ENCODE measurements at regions not wholly inside any gene's neighbourhood (a gene's known extent, or its start where the extent isn't known, plus 50 kb on each side); places are given as distances from the start of the nearest gene placed in this dataset.
"Not testable (repeated sequence)": the region's sequence is repeated elsewhere in the genome, so short reads cannot be mapped to it uniquely, and the experiment has no call there.

DNA sequence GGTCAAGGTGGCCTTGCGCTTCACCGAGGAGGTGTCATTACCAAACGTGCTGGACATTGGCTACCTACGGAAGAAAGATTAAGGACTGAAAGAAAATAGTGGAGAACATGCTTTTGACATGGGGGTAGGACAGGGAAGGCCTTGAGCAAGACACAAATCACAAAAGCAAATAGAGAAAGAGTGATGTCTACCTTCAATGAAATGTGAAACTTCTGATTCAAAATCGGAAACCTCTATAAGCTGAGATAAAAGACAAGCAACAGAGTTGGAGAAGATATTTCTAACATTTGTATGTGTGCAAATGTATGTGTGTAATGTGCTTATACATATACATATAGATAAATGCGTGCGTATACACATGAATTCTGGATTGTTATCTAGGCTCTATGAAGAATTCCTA lies 89.5 kb upstream of the PLGLB2 start:
- H3K27ac ChIP-seq (ENCODE audit: control insufficient read depth, insufficient read depth, low read length) = not testable (repeated sequence)

DNA sequence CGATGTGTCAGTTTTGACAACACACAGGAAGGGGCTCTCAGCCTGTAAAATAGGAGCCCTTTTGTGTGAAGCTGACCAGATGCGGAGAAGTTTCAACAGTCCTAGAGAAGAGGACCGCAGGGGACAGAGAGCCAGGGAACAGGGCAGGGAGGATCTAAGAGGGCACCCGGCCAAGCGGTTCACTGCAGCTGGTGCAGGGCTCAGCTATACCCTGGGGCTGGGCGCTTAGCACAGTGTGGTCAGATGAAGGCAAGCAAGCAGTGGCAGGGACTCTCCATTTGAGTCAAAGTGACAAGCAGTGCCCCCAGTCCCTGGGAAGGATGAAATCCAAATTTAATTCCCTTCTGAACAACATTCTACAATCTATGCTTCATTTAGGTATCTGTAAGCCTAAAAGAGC lies 88.9 kb upstream of the PLGLB2 start:
- H3K4me1 ChIP-seq (ENCODE audit: control insufficient read depth, extremely low read depth, insufficient read depth, low read length); H3K9ac ChIP-seq (ENCODE audit: control insufficient read depth, extremely low read depth, insufficient read depth, low read length); H3K9me1 ChIP-seq (ENCODE audit: control insufficient read depth, extremely low read depth, insufficient read depth, low read length); H3K4me2 ChIP-seq (ENCODE audit: control insufficient read depth, extremely low read depth, insufficient read depth, low read depth, low read length); H3K4me3 ChIP-seq (ENCODE audit: control insufficient read depth in 2 of 3, extremely low read depth in 1 of 3, insufficient read depth in 2 of 3, low read depth in 1 of 3, low read length in 3 of 3); H3K27me3 ChIP-seq (ENCODE audit: control insufficient read depth, extremely low read depth, insufficient read depth, low read length); DNase-seq (ENCODE audit: low read depth, low spot score); H3K79me2 ChIP-seq (ENCODE audit: control insufficient read depth, insufficient read depth, low read length); FAIRE-seq; H4K20me1 ChIP-seq (ENCODE audit: control insufficient read depth, extremely low read depth, insufficient read depth, low read length); H3K27ac ChIP-seq (ENCODE audit: control insufficient read depth, insufficient read depth, low read length); dilution Hi-C loops (cut with MboI; ENCODE audit: extremely low pct_ligation_motif_present, low sequenced_read_pairs); H2AFZ ChIP-seq (ENCODE audit: control insufficient read depth, low read length); H3K9me3 ChIP-seq (ENCODE audit: control insufficient read depth, low read depth, low read length); H3K36me3 ChIP-seq (ENCODE audit: control insufficient read depth in 2 of 2, extremely low read depth in 1 of 2, insufficient read depth in 2 of 2, low read length in 2 of 2): not testable (repeated sequence)

More for the DNA sequence above, 89.5 kb upstream of the PLGLB2 start:
- FAIRE-seq; DNase-seq (ENCODE audit: low read depth, low spot score); H3K9me3 ChIP-seq (ENCODE audit: control insufficient read depth, low read depth, low read length); H3K27me3 ChIP-seq (ENCODE audit: control insufficient read depth, extremely low read depth, insufficient read depth, low read length); H3K4me1 ChIP-seq (ENCODE audit: control insufficient read depth, extremely low read depth, insufficient read depth, low read length); H4K20me1 ChIP-seq (ENCODE audit: control insufficient read depth, extremely low read depth, insufficient read depth, low read length); H3K36me3 ChIP-seq (ENCODE audit: control insufficient read depth in 2 of 2, extremely low read depth in 1 of 2, insufficient read depth in 2 of 2, low read length in 2 of 2); H2AFZ ChIP-seq (ENCODE audit: control insufficient read depth, low read length); H3K9me1 ChIP-seq (ENCODE audit: control insufficient read depth, extremely low read depth, insufficient read depth, low read length); dilution Hi-C loops (cut with MboI; ENCODE audit: extremely low pct_ligation_motif_present, low sequenced_read_pairs); H3K4me2 ChIP-seq (ENCODE audit: control insufficient read depth, extremely low read depth, insufficient read depth, low read depth, low read length); H3K4me3 ChIP-seq (ENCODE audit: control insufficient read depth in 2 of 3, extremely low read depth in 1 of 3, insufficient read depth in 2 of 3, low read depth in 1 of 3, low read length in 3 of 3); H3K9ac ChIP-seq (ENCODE audit: control insufficient read depth, extremely low read depth, insufficient read depth, low read length); H3K79me2 ChIP-seq (ENCODE audit: control insufficient read depth, insufficient read depth, low read length): not testable (repeated sequence)

DNA sequence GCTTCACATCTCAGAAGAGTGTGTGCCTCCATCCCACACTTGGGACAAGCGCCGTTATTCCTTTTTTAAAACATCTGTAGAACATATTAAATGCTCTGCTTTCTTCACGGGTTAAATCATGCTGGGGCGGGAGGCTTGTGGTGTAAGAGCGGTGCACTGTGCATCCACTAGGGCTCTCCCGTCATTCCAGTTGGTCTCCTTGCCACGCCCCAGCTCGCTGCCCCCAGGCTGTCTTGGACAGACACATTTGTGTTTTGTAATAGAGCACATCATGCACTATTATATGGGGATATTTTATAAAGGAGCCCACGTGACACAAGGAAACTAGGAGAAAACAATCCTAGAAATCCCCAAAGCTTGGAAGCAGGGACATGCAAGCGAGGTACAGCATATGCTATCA lies 87.7 kb upstream of the PLGLB2 start:
- FAIRE-seq; H3K36me3 ChIP-seq (ENCODE audit: control insufficient read depth in 2 of 2, extremely low read depth in 1 of 2, insufficient read depth in 2 of 2, low read length in 2 of 2); H3K27ac ChIP-seq (ENCODE audit: control insufficient read depth, insufficient read depth, low read length); H3K4me1 ChIP-seq (ENCODE audit: control insufficient read depth, extremely low read depth, insufficient read depth, low read length); H4K20me1 ChIP-seq (ENCODE audit: control insufficient read depth, extremely low read depth, insufficient read depth, low read length); DNase-seq (ENCODE audit: low read depth, low spot score); H3K27me3 ChIP-seq (ENCODE audit: control insufficient read depth, extremely low read depth, insufficient read depth, low read length); H2AFZ ChIP-seq (ENCODE audit: control insufficient read depth, low read length); H3K9ac ChIP-seq (ENCODE audit: control insufficient read depth, extremely low read depth, insufficient read depth, low read length); H3K9me1 ChIP-seq (ENCODE audit: control insufficient read depth, extremely low read depth, insufficient read depth, low read length); H3K4me3 ChIP-seq (ENCODE audit: control insufficient read depth in 2 of 3, extremely low read depth in 1 of 3, insufficient read depth in 2 of 3, low read depth in 1 of 3, low read length in 3 of 3); H3K9me3 ChIP-seq (ENCODE audit: control insufficient read depth, low read depth, low read length); dilution Hi-C loops (cut with MboI; ENCODE audit: extremely low pct_ligation_motif_present, low sequenced_read_pairs); H3K79me2 ChIP-seq (ENCODE audit: control insufficient read depth, insufficient read depth, low read length); H3K4me2 ChIP-seq (ENCODE audit: control insufficient read depth, extremely low read depth, insufficient read depth, low read depth, low read length): not testable (repeated sequence)

DNA sequence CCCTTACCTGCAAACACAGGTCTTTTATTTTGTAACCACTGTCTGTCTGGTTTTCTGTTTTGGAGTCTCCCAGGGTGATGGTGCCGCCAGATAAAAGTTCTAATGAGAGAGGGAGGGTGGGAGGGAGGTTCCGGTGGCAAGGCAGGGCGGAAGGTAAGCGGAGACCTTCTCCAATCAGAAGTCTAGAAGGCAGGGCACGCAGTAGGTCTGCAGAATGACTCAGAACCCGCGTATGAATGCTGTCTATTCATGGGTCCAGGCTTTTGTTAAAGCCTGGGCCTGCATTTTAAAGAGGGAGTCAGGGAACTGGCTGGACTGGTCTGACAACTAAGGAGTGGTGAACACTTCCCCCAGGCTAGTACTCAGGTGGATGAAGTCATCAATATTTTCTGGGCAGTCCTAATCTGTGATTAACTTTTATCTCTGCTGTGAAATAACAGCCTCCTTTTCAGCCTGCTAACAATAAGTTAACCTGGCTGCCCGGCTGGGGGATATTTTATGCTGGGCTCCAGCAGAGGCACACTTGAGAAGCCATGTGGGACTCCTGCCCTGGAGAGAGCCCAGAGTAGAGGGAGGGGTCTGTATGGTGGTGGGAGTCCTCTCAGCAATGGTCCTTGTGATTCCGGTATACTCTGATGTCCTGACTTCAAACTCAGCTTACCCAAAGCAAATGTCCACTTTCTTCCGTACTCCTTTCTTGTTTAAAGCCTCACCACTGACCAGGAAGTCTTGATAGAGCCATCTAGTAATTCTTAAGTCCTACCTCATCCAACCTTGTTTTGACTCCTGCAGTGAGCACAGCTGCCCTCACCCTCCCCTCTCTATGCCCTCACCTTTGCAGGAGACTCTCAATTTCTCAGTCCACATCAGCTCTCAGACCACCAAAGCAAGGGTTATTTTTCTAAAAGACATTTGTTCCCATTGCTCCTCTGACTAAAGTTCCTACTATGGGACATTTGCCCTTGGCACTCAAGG lies 85.3 kb upstream of the PLGLB2 start:
- not testable (repeated sequence) for H3K4me2 ChIP-seq (ENCODE audit: control insufficient read depth, extremely low read depth, insufficient read depth, low read depth, low read length)

DNA sequence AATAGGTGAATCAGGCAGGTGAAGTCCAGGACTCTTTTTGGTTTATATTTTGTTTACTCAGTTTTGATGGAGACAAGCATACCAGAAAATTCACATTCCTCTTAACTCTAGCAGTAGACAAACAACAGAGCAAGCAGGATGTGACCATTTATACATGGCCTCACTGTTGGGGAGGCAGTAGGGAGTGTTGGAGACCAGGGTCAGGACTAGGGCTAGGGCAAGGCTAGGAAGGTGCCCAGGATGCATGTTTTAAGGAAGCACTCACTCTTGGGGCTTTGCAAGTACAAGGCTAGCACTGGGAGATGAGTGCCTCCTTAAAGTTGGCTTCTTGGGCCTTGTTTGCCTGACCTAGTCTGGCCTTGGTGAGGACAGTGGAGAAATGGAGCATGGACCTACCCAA lies 84.5 kb upstream of the PLGLB2 start:
- H3K4me1 ChIP-seq (ENCODE audit: control insufficient read depth, extremely low read depth, insufficient read depth, low read length); H3K36me3 ChIP-seq (ENCODE audit: control insufficient read depth in 2 of 2, extremely low read depth in 1 of 2, insufficient read depth in 2 of 2, low read length in 2 of 2); H3K27ac ChIP-seq (ENCODE audit: control insufficient read depth, insufficient read depth, low read length); H3K79me2 ChIP-seq (ENCODE audit: control insufficient read depth, insufficient read depth, low read length); H3K4me2 ChIP-seq (ENCODE audit: control insufficient read depth, extremely low read depth, insufficient read depth, low read depth, low read length); H3K9ac ChIP-seq (ENCODE audit: control insufficient read depth, extremely low read depth, insufficient read depth, low read length); H3K4me3 ChIP-seq (ENCODE audit: control insufficient read depth in 2 of 3, extremely low read depth in 1 of 3, insufficient read depth in 2 of 3, low read depth in 1 of 3, low read length in 3 of 3); H2AFZ ChIP-seq (ENCODE audit: control insufficient read depth, low read length); dilution Hi-C loops (cut with MboI; ENCODE audit: extremely low pct_ligation_motif_present, low sequenced_read_pairs); H3K9me3 ChIP-seq (ENCODE audit: control insufficient read depth, low read depth, low read length); DNase-seq (ENCODE audit: low read depth, low spot score); H3K9me1 ChIP-seq (ENCODE audit: control insufficient read depth, extremely low read depth, insufficient read depth, low read length); H4K20me1 ChIP-seq (ENCODE audit: control insufficient read depth, extremely low read depth, insufficient read depth, low read length); H3K27me3 ChIP-seq (ENCODE audit: control insufficient read depth, extremely low read depth, insufficient read depth, low read length): not testable (repeated sequence)
- peak; percentile 34 for FAIRE-seq

More for the DNA sequence above, 85.3 kb upstream of the PLGLB2 start:
- H3K9me1 ChIP-seq (ENCODE audit: control insufficient read depth, extremely low read depth, insufficient read depth, low read length); H3K79me2 ChIP-seq (ENCODE audit: control insufficient read depth, insufficient read depth, low read length); dilution Hi-C loops (cut with MboI; ENCODE audit: extremely low pct_ligation_motif_present, low sequenced_read_pairs); H3K27me3 ChIP-seq (ENCODE audit: control insufficient read depth, extremely low read depth, insufficient read depth, low read length); H3K9ac ChIP-seq (ENCODE audit: control insufficient read depth, extremely low read depth, insufficient read depth, low read length); H3K4me3 ChIP-seq (ENCODE audit: control insufficient read depth in 2 of 3, extremely low read depth in 1 of 3, insufficient read depth in 2 of 3, low read depth in 1 of 3, low read length in 3 of 3); H2AFZ ChIP-seq (ENCODE audit: control insufficient read depth, low read length); H3K4me1 ChIP-seq (ENCODE audit: control insufficient read depth, extremely low read depth, insufficient read depth, low read length); H3K36me3 ChIP-seq (ENCODE audit: control insufficient read depth in 2 of 2, extremely low read depth in 1 of 2, insufficient read depth in 2 of 2, low read length in 2 of 2); H3K9me3 ChIP-seq (ENCODE audit: control insufficient read depth, low read depth, low read length); H4K20me1 ChIP-seq (ENCODE audit: control insufficient read depth, extremely low read depth, insufficient read depth, low read length): not testable (repeated sequence)
- peak; percentile 77 for DNase-seq (ENCODE audit: low read depth, low spot score)
- peak overlapping the region; percentile 40 for H3K27ac ChIP-seq (ENCODE audit: control insufficient read depth, insufficient read depth, low read length)
- FAIRE-seq = peak; percentile 92
